Epithelial cell of proximal tubule (primary cell): ENCODE measurements at regions not wholly inside any gene's neighbourhood (a gene's known extent, or its start where the extent isn't known, plus 50 kb on each side); places are given as distances from the start of the nearest gene placed in this dataset.
"Not testable (repeated sequence)": the region's sequence is repeated elsewhere in the genome, so short reads cannot be mapped to it uniquely, and the experiment has no call there.

ENCODE experiments used
- DNase-seq: peaks from one replicate; pipeline ENCODE4 v3.0.0-alpha.2; 2011; ENCODE audit warnings: low read depth
- H3K4me3 ChIP-seq: 2 replicates; pipeline ENCODE4 v1.5.1; 2011; ENCODE audit warnings: low read depth, mild to moderate bottlenecking, low read length
- TF ChIP-seq, protein P1 (sequence below): conservative IDR thresholded peaks from 2 replicates; pipeline ENCODE4 v1.5.1; 2012; ENCODE audit warnings: low read depth, mild to moderate bottlenecking, low read length

DNA sequence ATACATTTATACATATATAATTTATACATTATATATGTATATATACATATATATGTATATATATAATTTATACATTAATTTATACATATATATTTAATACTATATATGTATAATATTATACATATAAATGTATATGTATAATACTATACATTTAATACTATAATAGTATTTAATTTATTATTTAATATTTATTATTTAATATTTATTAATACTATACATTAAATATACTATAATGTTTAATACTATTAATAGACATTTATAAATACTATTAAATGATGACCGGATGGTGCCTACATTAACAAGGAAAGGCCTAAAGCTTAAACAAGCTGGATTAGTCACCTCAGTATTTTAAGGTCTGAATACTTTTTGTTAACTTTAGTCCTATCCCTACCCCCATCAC, 145.9 kb upstream of the HTR1E start:
- TF ChIP-seq, protein P1, sequence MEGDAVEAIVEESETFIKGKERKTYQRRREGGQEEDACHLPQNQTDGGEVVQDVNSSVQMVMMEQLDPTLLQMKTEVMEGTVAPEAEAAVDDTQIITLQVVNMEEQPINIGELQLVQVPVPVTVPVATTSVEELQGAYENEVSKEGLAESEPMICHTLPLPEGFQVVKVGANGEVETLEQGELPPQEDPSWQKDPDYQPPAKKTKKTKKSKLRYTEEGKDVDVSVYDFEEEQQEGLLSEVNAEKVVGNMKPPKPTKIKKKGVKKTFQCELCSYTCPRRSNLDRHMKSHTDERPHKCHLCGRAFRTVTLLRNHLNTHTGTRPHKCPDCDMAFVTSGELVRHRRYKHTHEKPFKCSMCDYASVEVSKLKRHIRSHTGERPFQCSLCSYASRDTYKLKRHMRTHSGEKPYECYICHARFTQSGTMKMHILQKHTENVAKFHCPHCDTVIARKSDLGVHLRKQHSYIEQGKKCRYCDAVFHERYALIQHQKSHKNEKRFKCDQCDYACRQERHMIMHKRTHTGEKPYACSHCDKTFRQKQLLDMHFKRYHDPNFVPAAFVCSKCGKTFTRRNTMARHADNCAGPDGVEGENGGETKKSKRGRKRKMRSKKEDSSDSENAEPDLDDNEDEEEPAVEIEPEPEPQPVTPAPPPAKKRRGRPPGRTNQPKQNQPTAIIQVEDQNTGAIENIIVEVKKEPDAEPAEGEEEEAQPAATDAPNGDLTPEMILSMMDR: no peak
- DNase-seq: no peak
- H3K4me3 ChIP-seq: no peak overlapping the region

DNA sequence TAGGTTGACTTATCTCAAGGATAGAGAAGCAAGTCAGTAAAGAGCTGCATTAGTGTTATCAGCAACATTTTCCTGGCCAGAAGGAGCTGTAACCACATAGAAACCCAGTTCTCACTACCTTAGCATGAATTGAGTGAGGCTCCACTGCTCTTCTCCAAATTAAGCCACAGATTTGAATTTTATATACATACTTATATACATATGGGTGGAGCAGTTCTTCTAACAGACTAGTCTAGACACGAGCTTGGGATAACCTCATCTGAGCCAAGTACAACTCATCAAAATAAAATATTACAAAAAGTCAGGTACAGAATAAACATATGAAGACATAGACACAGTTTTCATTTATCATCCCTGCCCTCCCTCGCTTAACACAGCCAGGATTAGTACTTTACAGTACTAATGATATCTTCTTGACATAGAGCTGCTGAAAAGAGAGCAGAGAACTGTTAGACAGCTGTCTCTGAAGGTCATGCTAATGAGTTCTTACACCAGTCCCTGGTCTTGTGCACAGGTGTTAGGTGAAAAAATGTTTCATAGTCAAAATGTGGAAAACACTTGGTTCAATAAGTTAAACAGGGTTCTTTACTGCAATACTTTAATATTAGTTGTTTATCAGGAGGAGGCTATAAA, 147.4 kb upstream of the HTR1E start:
- no peak for DNase-seq
- no peak overlapping the region for H3K4me3 ChIP-seq
- TF ChIP-seq, protein P1: no peak

DNA sequence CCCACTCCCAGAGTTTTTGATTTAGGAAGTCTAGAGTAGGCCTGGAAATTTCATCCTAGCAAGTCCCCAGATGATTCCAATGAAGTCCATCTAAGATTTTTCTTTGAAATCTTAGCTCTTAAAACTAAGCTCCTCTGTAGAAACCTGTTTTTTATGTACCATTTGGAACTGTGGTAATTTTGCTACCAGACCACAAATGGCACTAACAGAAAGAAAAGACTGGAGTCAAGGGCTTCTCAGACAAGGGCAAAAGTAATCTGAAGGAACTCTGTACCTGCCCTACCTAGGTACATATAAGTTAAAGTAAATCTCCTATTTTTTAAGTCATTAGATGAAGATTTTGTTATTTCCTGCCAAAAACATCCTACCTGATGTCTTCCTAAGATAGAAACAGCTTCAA, 155.0 kb upstream of the HTR1E start:
- no peak overlapping the region for H3K4me3 ChIP-seq
- no peak for DNase-seq
- TF ChIP-seq, protein P1: no peak

DNA sequence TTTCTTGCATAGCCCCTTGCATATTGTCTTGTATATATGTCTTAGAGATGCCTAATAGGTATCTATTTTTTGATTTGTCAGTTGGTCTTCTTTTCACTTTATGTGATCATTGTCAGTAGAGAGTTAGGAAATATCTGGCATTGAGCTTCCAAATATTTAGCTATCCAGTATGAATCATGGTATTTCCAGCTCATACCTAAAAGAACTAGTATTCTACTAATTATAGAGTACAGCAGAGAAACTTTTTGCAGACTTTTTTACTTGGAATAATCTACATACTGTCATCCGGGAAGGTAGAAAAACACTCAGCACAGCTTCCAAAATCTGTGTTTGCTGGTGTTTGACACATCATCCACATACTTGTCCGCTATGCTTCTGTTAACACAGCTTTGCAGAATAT, 156.4 kb upstream of the HTR1E start:
- TF ChIP-seq, protein P1: no peak
- no peak overlapping the region for H3K4me3 ChIP-seq
- DNase-seq: no peak

DNA sequence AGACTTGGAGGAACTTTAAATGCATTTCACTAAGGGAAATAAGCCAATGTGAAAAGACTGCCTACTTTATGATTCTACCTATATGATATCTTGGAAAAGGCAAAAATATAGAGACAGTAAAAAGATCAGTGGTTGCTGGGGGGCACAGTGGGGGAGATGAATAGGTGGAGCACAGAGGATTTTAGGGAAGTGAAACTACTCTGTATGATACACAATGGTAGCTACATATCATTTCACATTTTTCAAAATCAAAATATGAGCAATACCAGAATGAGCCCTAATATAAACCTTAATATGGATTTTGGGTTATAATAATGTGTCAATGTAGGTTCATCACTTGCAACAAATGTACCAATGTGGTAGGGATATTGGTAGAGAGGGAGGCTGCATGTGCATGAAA, 161.4 kb upstream of the HTR1E start:
- H3K4me3 ChIP-seq: no peak overlapping the region
- no peak for DNase-seq
- TF ChIP-seq, protein P1: no peak

DNA sequence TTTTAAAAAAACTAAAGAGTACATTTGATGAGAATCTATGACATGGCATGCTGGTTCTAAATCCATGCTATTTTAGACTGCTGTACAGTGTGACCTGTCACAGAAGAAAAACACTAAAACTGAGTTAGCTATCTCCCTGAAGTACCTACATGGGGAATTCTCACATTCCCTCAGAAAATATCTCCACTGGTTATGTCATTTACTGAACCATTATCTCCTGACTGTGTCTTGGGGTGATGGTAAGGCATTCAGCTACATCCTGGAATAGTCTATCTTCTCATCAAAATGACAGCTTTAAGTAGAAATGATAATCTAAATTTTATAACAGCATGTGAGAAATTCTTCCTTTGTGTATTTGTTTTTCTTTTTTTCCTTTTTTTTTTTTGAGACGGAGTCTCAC, 172.1 kb upstream of the HTR1E start:
- DNase-seq: no peak
- no peak overlapping the region for H3K4me3 ChIP-seq
- TF ChIP-seq, protein P1: no peak

DNA sequence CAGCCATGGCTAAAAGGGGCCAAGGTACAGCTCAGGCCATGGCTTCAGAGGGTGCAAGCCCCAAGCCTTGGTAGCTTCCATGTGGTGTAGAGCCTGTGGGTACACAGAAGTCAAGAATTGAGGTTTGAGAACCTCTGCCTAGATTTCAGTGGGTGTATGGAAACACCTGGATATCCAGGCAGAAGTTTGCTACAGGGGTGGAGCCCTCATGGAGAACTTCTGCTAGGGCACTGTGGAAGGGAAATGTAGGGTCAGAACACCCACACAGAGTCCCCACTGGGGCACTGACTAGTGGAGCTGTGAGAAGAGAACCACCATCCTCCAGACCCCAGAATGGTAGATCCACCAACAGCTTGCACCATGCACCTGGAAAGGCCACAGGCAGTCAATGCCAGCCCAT, 177.4 kb upstream of the HTR1E start:
- not testable (repeated sequence) for DNase-seq, H3K4me3 ChIP-seq
